BLaER1 (cell line): ENCODE measurements at regions not wholly inside any gene's neighbourhood (a gene's known extent, or its start where the extent isn't known, plus 50 kb on each side); places are given as distances from the start of the nearest gene placed in this dataset.

Experiments
- H3K27ac ChIP-seq: shearing (Covaris generic); formaldehyde crosslinking; 2 replicates; pipeline ENCODE4 v1.8.1; 2022
- H3K27me3 ChIP-seq: shearing (Covaris generic); formaldehyde crosslinking; 2 replicates; pipeline ENCODE4 v1.8.1; 2022
- H3K36me3 ChIP-seq: shearing (Covaris generic); formaldehyde crosslinking; 2 replicates; pipeline ENCODE4 v1.8.1; 2022
- H3K4me1 ChIP-seq: shearing (Covaris generic); formaldehyde crosslinking; 2 replicates; pipeline ENCODE4 v1.8.1; 2022
- H3K4me2 ChIP-seq: shearing (Covaris generic); formaldehyde crosslinking; 2 replicates; pipeline ENCODE4 v1.8.1; 2022
- H3K4me3 ChIP-seq: shearing (Covaris generic); formaldehyde crosslinking; 2 replicates; pipeline ENCODE4 v1.8.1; 2022
- H3K9ac ChIP-seq: shearing (Covaris generic); formaldehyde crosslinking; 2 replicates; pipeline ENCODE4 v1.8.1; 2022
- H3K9me3 ChIP-seq: shearing (Covaris generic); formaldehyde crosslinking; 2 replicates; pipeline ENCODE4 v1.8.1; 2022
- H4K20me1 ChIP-seq: shearing (Covaris generic); formaldehyde crosslinking; 2 replicates; pipeline ENCODE4 v1.8.1; 2022
- Cebpa-rat ChIP-seq: shearing (Covaris generic); IDR thresholded peaks from 2 replicates; pipeline ENCODE4 v1.8.1; 2022

- H3K4me3 ChIP-seq = no peak overlapping the region
- no peaks in the 10 kb centered on the region for H4K20me1 ChIP-seq
- H3K4me2 ChIP-seq = no peak overlapping the region
- no peak for TF ChIP-seq Cebpa-rat
- no peaks in the 10 kb centered on the region for H3K27me3 ChIP-seq
- H3K9me3 ChIP-seq = no peaks in the 10 kb centered on the region
- H3K36me3 ChIP-seq = no peaks in the 10 kb centered on the region
- no peak overlapping the region for H3K27ac ChIP-seq
- no peak overlapping the region for H3K9ac ChIP-seq
- H3K4me1 ChIP-seq = no peaks in the 10 kb centered on the region
Measured at GRCh38 chr12:91413581-91414546, 231.2 kb upstream of the DCN start.

- no peak overlapping the region for H3K27ac ChIP-seq
- H3K9ac ChIP-seq = no peak overlapping the region
- TF ChIP-seq Cebpa-rat = no peak
- H3K4me3 ChIP-seq = no peak overlapping the region
- H3K4me2 ChIP-seq = no peak overlapping the region
- H3K36me3 ChIP-seq = no peaks in the 10 kb centered on the region
- no peaks in the 10 kb centered on the region for H3K9me3 ChIP-seq
- H3K4me1 ChIP-seq = no peaks in the 10 kb centered on the region
- no peaks in the 10 kb centered on the region for H4K20me1 ChIP-seq
- no peaks in the 10 kb centered on the region for H3K27me3 ChIP-seq
Measured at GRCh38 chr12:91406920-91407341, 224.3 kb upstream of the DCN start.

- no peak for TF ChIP-seq Cebpa-rat
- H4K20me1 ChIP-seq = no peaks in the 10 kb centered on the region
- H3K4me2 ChIP-seq = no peak overlapping the region
- no peaks in the 10 kb centered on the region for H3K9me3 ChIP-seq
- H3K4me3 ChIP-seq = no peak overlapping the region
- no peaks in the 10 kb centered on the region for H3K4me1 ChIP-seq
- H3K27ac ChIP-seq = no peak overlapping the region
- no peaks in the 10 kb centered on the region for H3K36me3 ChIP-seq
- H3K9ac ChIP-seq = no peak overlapping the region
- no peaks in the 10 kb centered on the region for H3K27me3 ChIP-seq
Measured at GRCh38 chr12:91404441-91404840, 221.8 kb upstream of the DCN start.

GRCh38 chr12:91401190-91401589, 218.6 kb upstream of the DCN start:
- TF ChIP-seq Cebpa-rat = no peak
- no peak overlapping the region for H3K4me2 ChIP-seq
- no peaks in the 10 kb centered on the region for H4K20me1 ChIP-seq
- H3K27ac ChIP-seq = no peak overlapping the region
- H3K27me3 ChIP-seq = no peaks in the 10 kb centered on the region
- H3K36me3 ChIP-seq = no peaks in the 10 kb centered on the region
- no peaks in the 10 kb centered on the region for H3K4me1 ChIP-seq
- no peak overlapping the region for H3K9ac ChIP-seq
- H3K4me3 ChIP-seq = no peak overlapping the region
- H3K9me3 ChIP-seq = no peaks in the 10 kb centered on the region

- Histone ChIP-seq H3K4me3 (no peak overlapping the region), H3K36me3 (no peaks in the 10 kb centered on the region), H3K27me3 (no peaks in the 10 kb centered on the region), H4K20me1 (no peaks in the 10 kb centered on the region), H3K9me3 (no peaks in the 10 kb centered on the region), H3K4me2 (no peak overlapping the region), H3K27ac (no peak overlapping the region), H3K9ac (no peak overlapping the region), H3K4me1 (no peaks in the 10 kb centered on the region)
- no peak for TF ChIP-seq Cebpa-rat
Measured at GRCh38 chr12:91400271-91400670, 217.7 kb upstream of the DCN start.

- Histone ChIP-seq H3K27ac (no peak overlapping the region), H3K9ac (no peak overlapping the region), H3K4me2 (no peak overlapping the region), H3K9me3 (no peaks in the 10 kb centered on the region), H4K20me1 (no peaks in the 10 kb centered on the region), H3K36me3 (no peaks in the 10 kb centered on the region), H3K4me3 (no peak overlapping the region), H3K4me1 (no peaks in the 10 kb centered on the region), H3K27me3 (no peaks in the 10 kb centered on the region)
- no peak for TF ChIP-seq Cebpa-rat
Measured at GRCh38 chr12:91397866-91398532, 215.4 kb upstream of the DCN start.

- H4K20me1 ChIP-seq = no peaks in the 10 kb centered on the region
- H3K36me3 ChIP-seq = no peaks in the 10 kb centered on the region
- no peak overlapping the region for H3K27ac ChIP-seq
- H3K9ac ChIP-seq = no peak overlapping the region
- no peak for TF ChIP-seq Cebpa-rat
- H3K4me1 ChIP-seq = no peaks in the 10 kb centered on the region
- no peaks in the 10 kb centered on the region for H3K9me3 ChIP-seq
- no peaks in the 10 kb centered on the region for H3K27me3 ChIP-seq
- H3K4me2 ChIP-seq = no peak overlapping the region
- H3K4me3 ChIP-seq = no peak overlapping the region
Measured at GRCh38 chr12:91396293-91396692, 213.7 kb upstream of the DCN start.

GRCh38 chr12:91395628-91396135, 213.1 kb upstream of the DCN start:
- no peaks in the 10 kb centered on the region for H3K9me3 ChIP-seq
- no peaks in the 10 kb centered on the region for H3K36me3 ChIP-seq
- TF ChIP-seq Cebpa-rat = no peak
- H4K20me1 ChIP-seq = no peaks in the 10 kb centered on the region
- H3K9ac ChIP-seq = no peak overlapping the region
- H3K4me2 ChIP-seq = no peak overlapping the region
- H3K27ac ChIP-seq = no peak overlapping the region
- no peaks in the 10 kb centered on the region for H3K27me3 ChIP-seq
- no peaks in the 10 kb centered on the region for H3K4me1 ChIP-seq
- no peak overlapping the region for H3K4me3 ChIP-seq

GRCh38 chr12:91394903-91395302, 212.3 kb upstream of the DCN start:
- Histone ChIP-seq H3K9ac (no peak overlapping the region), H3K4me2 (no peak overlapping the region), H4K20me1 (no peaks in the 10 kb centered on the region), H3K4me1 (no peaks in the 10 kb centered on the region), H3K27ac (no peak overlapping the region), H3K36me3 (no peaks in the 10 kb centered on the region), H3K9me3 (no peaks in the 10 kb centered on the region), H3K27me3 (no peaks in the 10 kb centered on the region), H3K4me3 (no peak overlapping the region)
- TF ChIP-seq Cebpa-rat = no peak

- no peak overlapping the region for H3K4me3 ChIP-seq
- no peaks in the 10 kb centered on the region for H3K27me3 ChIP-seq
- H4K20me1 ChIP-seq = no peaks in the 10 kb centered on the region
- no peaks in the 10 kb centered on the region for H3K4me1 ChIP-seq
- H3K36me3 ChIP-seq = no peaks in the 10 kb centered on the region
- no peak overlapping the region for H3K27ac ChIP-seq
- no peak for TF ChIP-seq Cebpa-rat
- H3K9me3 ChIP-seq = no peaks in the 10 kb centered on the region
- no peak overlapping the region for H3K4me2 ChIP-seq
- no peak overlapping the region for H3K9ac ChIP-seq
Measured at GRCh38 chr12:91388573-91388972, 206.0 kb upstream of the DCN start.
